ENCODE measurements at regions not wholly inside any gene's neighbourhood (a gene's known extent, or its start where the extent isn't known, plus 50 kb on each side); places are given as distances from the start of the nearest gene placed in this dataset.

GRCh38 chr9:86767373-86767772, 179.9 kb downstream of the GAS1 start:
- ATAC-seq (ENCODE audit: low read depth), result no peak
- TF ChIP-seq, protein P1, sequence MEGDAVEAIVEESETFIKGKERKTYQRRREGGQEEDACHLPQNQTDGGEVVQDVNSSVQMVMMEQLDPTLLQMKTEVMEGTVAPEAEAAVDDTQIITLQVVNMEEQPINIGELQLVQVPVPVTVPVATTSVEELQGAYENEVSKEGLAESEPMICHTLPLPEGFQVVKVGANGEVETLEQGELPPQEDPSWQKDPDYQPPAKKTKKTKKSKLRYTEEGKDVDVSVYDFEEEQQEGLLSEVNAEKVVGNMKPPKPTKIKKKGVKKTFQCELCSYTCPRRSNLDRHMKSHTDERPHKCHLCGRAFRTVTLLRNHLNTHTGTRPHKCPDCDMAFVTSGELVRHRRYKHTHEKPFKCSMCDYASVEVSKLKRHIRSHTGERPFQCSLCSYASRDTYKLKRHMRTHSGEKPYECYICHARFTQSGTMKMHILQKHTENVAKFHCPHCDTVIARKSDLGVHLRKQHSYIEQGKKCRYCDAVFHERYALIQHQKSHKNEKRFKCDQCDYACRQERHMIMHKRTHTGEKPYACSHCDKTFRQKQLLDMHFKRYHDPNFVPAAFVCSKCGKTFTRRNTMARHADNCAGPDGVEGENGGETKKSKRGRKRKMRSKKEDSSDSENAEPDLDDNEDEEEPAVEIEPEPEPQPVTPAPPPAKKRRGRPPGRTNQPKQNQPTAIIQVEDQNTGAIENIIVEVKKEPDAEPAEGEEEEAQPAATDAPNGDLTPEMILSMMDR (IDR thresholded peaks at IDR 0.05), result no peak
- Mint-ChIP-seq H3K27ac (no peak overlapping the region), H3K9me3 (no peaks in the 10 kb centered on the region), H3K27me3 (no peaks in the 10 kb centered on the region), H3K36me3 (ENCODE audit: low read depth) (no peaks in the 10 kb centered on the region), H3K4me3 (no peak overlapping the region), H3K4me1 (no peaks in the 10 kb centered on the region)
- CTCF ChIA-PET, result no interaction called here
- POLR2A ChIA-PET, result no interaction called here
- DNase-seq, result no peak
- intact Hi-C loops (cut with micrococcal nuclease), result no loop called here

- no peak overlapping the region for H3K27ac Mint-ChIP-seq
- no peak overlapping the region for H3K4me3 Mint-ChIP-seq
- H3K4me1 Mint-ChIP-seq, result no peaks in the 10 kb centered on the region
Observed at GRCh38 chr9:86766912-86767311, 180.4 kb downstream of the GAS1 start.

DNA sequence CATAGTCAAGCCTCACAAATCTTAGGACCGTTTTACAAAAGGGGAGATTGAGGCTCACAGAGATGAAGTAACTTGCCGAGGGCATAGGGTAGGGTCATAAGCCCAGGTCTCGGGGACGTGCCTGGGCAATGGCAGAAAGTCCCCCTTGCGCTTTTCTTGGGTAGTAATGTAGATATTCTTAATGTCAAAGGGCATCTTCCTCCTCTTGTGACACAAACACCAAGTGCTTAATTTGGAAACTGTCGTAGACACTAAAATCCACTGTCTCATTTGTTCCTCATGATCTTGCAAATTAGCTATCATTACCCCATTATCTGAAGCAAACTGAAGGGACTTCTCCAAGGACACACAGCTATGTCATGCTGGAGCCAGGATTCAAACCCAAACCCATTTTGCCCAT, 180.8 kb downstream of the GAS1 start:
- ChIA-PET CTCF (no interaction called here), POLR2A (no interaction called here)
- ATAC-seq (ENCODE audit: low read depth), result no peak
- TF ChIP-seq, protein P1 (IDR thresholded peaks at IDR 0.05), result no peak
- H3K27ac Mint-ChIP-seq, result no peak overlapping the region
- no peaks in the 10 kb centered on the region for H3K4me1 Mint-ChIP-seq
- H3K9me3 Mint-ChIP-seq, result no peaks in the 10 kb centered on the region
- H3K36me3 Mint-ChIP-seq (ENCODE audit: low read depth), result no peaks in the 10 kb centered on the region
- H3K27me3 Mint-ChIP-seq, result no peaks in the 10 kb centered on the region
- no peak for DNase-seq
- intact Hi-C loops (cut with micrococcal nuclease), result no loop called here
- no peak overlapping the region for H3K4me3 Mint-ChIP-seq

More at GRCh38 chr9:86766912-86767311, 180.4 kb downstream of the GAS1 start:
- POLR2A ChIA-PET, result no interaction called here
- intact Hi-C loops (cut with micrococcal nuclease), result no loop called here
- CTCF ChIA-PET, result no interaction called here
- Mint-ChIP-seq H3K9me3 (no peaks in the 10 kb centered on the region), H3K36me3 (ENCODE audit: low read depth) (no peaks in the 10 kb centered on the region), H3K27me3 (no peaks in the 10 kb centered on the region)
- TF ChIP-seq, protein P1 (IDR thresholded peaks at IDR 0.05), result no peak
- ATAC-seq (ENCODE audit: low read depth), result no peak
- DNase-seq, result no peak

DNA sequence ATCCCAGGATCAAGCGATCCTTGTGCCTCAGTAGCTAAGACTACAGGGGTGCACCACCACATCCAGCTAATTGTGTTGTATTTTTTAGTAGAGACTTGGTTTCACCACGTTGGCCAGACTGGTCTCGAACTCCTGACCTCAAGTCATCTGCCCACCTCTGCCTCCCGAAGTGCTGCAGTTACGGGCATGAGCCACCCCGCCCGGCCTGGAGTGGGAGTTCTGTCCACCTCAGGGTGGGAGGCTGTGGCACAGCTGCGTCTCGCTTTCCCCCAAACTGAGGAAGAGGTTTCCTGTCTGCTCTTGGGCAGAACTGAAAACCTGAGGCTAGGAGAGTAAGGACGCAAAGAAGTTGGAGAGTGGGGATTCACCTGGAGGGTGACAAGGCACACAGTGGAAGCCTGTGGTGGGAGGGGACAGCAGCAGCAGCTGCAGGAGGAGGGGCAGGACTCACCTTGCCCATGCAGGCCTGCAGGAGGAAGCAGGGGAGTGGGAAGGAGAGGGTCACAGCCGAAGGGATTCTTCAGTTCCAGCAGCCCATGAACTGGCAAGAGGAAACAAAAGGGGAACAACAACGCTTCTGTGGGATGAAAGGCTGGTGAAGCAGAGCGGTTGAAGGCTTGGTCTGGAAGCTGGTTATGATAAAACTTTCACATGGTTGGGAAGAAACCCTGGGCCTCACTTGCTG, 181.4 kb downstream of the GAS1 start:
- H3K27me3 Mint-ChIP-seq, result no peaks in the 10 kb centered on the region
- H3K9me3 Mint-ChIP-seq, result peaks cover 2% of the 10 kb centered on the region
- H3K4me1 Mint-ChIP-seq, result no peaks in the 10 kb centered on the region
- POLR2A ChIA-PET, result no interaction called here
- no peak overlapping the region for H3K4me3 Mint-ChIP-seq
- CTCF ChIA-PET, result no interaction called here
- intact Hi-C loops (cut with micrococcal nuclease), result no loop called here
- TF ChIP-seq, protein P1 (IDR thresholded peaks at IDR 0.05), result no peak
- DNase-seq (no peak), ATAC-seq (ENCODE audit: low read depth) (no peak)
- H3K27ac Mint-ChIP-seq, result no peak overlapping the region
- H3K36me3 Mint-ChIP-seq (ENCODE audit: low read depth), result no peaks in the 10 kb centered on the region

DNA sequence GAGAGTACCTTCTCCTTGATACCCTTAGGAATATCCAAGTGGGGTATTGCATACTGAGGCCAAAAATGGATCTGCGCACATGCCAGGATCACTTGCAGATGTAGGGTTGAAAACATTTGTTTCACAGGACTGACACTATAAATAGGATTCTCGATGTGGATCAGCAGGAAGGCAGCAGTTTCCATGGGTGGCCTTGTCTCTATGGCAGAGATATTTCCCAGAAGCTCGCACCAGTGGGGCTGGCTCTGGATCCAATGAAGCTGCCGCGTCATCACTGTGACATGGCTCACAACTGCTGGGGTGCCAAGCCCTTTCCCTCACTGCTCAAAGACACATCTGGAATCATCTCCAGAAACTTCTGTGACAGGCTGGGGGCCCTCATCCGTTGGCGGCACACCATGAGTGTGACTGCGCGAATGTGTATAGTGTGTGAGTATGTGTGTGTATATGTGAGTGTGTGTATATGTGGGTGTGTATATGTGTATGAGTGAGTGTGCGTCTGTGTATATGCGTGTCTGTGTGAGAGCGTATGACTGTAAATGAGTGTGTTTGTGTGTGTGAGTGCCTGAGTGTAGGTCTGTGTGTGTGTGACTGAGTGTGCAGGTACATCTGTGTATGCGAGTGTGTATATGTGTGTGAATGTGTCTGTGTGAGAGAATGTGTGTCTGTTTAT, 182.5 kb downstream of the GAS1 start:
- DNase-seq (no peak), ATAC-seq (ENCODE audit: low read depth) (no peak)
- no peaks in the 10 kb centered on the region for H3K4me1 Mint-ChIP-seq
- peaks cover 2% of the 10 kb centered on the region for H3K9me3 Mint-ChIP-seq
- POLR2A ChIA-PET, result no interaction called here
- H3K27ac Mint-ChIP-seq, result no peak overlapping the region
- H3K4me3 Mint-ChIP-seq, result no peak overlapping the region
- TF ChIP-seq, protein P1 (IDR thresholded peaks at IDR 0.05), result no peak
- no peaks in the 10 kb centered on the region for H3K36me3 Mint-ChIP-seq (ENCODE audit: low read depth)
- intact Hi-C loops (cut with micrococcal nuclease), result no loop called here
- H3K27me3 Mint-ChIP-seq, result no peaks in the 10 kb centered on the region
- CTCF ChIA-PET, result no interaction called here
